Stimulated activated naive CD8-positive, alpha-beta T cell treated with anti-CD3 and anti-CD28 coated beads, Interleukin-15, amount 100 ng/mL, for 72 hours (primary cell): ENCODE measurements at regions not wholly inside any gene's neighbourhood (a gene's known extent, or its start where the extent isn't known, plus 50 kb on each side); places are given as distances from the start of the nearest gene placed in this dataset.

Source experiments
- ATAC-seq: fragments of 150-1000 bp; cut with Tn5 transposase; 2 replicates; pipeline ENCODE4 v1.10.0; 2021; ENCODE audit warnings: mild to moderate bottlenecking, moderate library complexity
- DNase-seq, 2 donors: peaks; one replicate each; pipeline ENCODE4 v3.0.0; 2021 to 2022
- H3K27ac Mint-ChIP-seq, 2 donors: one replicate each; pipeline ENCODE4 v1.8.0; 2022; ENCODE audit warnings: mild to moderate bottlenecking in 2 of 2, mixed read lengths in 2 of 2, moderate library complexity in 2 of 2
- H3K27me3 Mint-ChIP-seq: one replicate; pipeline ENCODE4 v1.8.0; 2022; ENCODE audit warnings: mixed read lengths
- H3K4me1 Mint-ChIP-seq: one replicate; pipeline ENCODE4 v1.8.0; 2022; ENCODE audit warnings: mild to moderate bottlenecking, mixed read lengths
- H3K4me3 Mint-ChIP-seq, 2 donors: one replicate each; pipeline ENCODE4 v1.8.0; 2022; ENCODE audit warnings: mild to moderate bottlenecking in 2 of 2, mixed read lengths in 2 of 2, moderate library complexity in 1 of 2
- H3K9me3 Mint-ChIP-seq, 2 donors: one replicate each; pipeline ENCODE4 v1.8.0; 2022; ENCODE audit warnings: mixed read lengths in 2 of 2

DNA sequence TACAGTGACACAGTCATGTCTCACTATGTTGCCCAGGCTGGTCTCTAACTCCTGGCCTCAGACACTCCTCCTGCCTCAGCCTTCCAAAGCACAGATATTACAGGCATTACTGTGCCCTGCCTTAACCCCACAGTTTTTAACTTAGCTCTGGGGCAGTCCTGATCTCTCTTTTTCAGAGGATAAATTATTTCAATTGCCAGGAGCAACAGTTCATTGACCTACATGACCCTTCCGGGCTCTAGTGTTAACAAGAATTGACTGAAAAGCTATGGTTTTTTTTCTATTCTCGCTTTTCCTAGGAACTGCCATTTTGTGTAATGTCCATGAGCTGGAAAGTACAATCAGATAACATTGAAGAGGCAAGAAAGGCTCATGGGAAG is 92.8 kb downstream of the HNRNPLL start:
- no peak for DNase-seq
- Mint-ChIP-seq H3K27me3 (no peaks in the 10 kb centered on the region), H3K27ac (no peak overlapping the region), H3K4me3 (no peak overlapping the region), H3K4me1 (peaks cover 6% of the 10 kb centered on the region), H3K9me3 (peaks cover 0 to 11% of the 10 kb centered on the region in 2 donors)
- no peak for ATAC-seq

GRCh38 chr2:38509314-38509946 is 93.3 kb downstream of the HNRNPLL start:
- no peak overlapping the region for H3K27ac Mint-ChIP-seq
- ATAC-seq (no peak), DNase-seq (no peak)
- H3K4me1 Mint-ChIP-seq, result peaks cover 6% of the 10 kb centered on the region
- H3K9me3 Mint-ChIP-seq, result peaks cover 0 to 11% of the 10 kb centered on the region in 2 donors
- H3K27me3 Mint-ChIP-seq, result no peaks in the 10 kb centered on the region
- H3K4me3 Mint-ChIP-seq, result no peak overlapping the region

DNA sequence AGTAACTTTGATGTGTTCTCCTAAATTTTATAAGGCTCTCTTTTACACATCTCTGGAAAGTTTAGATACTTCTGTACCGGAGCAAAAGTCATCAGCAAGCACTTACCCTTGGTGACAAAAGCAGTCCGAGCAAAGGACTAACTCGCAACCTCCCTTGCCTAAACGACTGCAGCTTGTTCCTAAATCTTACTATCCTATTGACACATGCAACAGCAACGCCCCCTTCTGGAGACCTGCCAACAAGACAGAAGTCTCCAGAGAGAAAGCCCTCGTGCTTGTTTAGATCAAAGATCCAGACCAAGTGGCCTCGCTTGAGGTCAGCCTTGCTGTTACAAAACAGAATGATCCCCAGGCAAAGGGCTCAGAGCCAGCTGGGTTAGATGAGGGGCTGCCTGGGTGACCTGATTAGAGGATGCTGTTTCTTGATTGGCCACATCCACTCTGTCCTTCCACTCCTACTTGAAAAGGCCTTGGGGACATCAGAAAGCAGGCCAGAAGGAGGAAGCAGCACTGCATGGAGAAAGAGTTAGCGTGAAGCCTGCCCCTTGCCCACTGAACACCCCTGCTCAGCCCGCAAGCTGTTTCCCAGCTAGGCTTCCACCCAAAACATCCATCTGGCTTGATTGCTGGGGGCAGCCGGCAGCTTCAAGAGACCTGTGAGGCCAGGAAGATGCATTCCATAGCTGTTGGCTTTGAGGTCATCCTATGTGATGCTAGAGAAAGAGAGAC is 94.3 kb downstream of the HNRNPLL start:
- Mint-ChIP-seq H3K4me3 (no peak overlapping the region), H3K9me3 (peaks cover 0 to 11% of the 10 kb centered on the region in 2 donors), H3K27ac (no peak overlapping the region), H3K27me3 (no peaks in the 10 kb centered on the region), H3K4me1 (peaks cover 6% of the 10 kb centered on the region)
- DNase-seq, result peak; percentile 71 to 76
- ATAC-seq, result peak; percentile 83

GRCh38 chr2:38507712-38508111 is 95.0 kb downstream of the HNRNPLL start:
- Mint-ChIP-seq H3K4me1 (peaks cover 6% of the 10 kb centered on the region), H3K27me3 (no peaks in the 10 kb centered on the region), H3K9me3 (peaks cover under 1 to 13% of the 10 kb centered on the region in 2 donors), H3K27ac (no peak overlapping the region), H3K4me3 (no peak overlapping the region)
- ATAC-seq (no peak), DNase-seq (no peak)

- no peaks in the 10 kb centered on the region for H3K27me3 Mint-ChIP-seq
- no peak overlapping the region for H3K4me3 Mint-ChIP-seq
- no peak overlapping the region for H3K27ac Mint-ChIP-seq
- H3K9me3 Mint-ChIP-seq, result peaks cover 4 to 26% of the 10 kb centered on the region in 2 donors
- H3K4me1 Mint-ChIP-seq, result peaks cover 6% of the 10 kb centered on the region
- DNase-seq (no peak), ATAC-seq (no peak)
Measured at GRCh38 chr2:38505779-38506178, 96.9 kb downstream of the HNRNPLL start.

DNA sequence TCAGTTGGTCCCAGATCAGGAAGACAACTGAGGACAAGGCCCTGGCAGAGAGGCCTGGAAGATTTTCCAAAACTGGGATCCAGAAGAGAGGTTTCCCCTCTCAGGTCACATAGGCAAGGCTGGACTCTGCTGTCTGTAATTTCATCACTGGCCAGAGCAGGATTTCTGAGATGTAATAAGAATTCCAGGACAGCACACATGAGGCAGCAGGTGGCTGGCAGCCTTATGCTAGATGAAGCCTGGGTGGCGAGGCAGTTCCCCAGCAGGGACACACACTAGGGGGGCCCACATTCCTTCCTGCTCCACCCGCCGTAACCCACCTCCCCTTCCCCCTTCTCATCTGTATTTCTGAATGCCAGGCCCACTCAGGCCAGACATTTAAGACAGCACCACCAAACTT is 98.6 kb downstream of the HNRNPLL start:
- no peak for DNase-seq
- H3K27ac Mint-ChIP-seq, result no peak overlapping the region
- H3K4me1 Mint-ChIP-seq, result peaks cover 6% of the 10 kb centered on the region
- H3K27me3 Mint-ChIP-seq, result no peaks in the 10 kb centered on the region
- H3K9me3 Mint-ChIP-seq, result peaks cover 4 to 26% of the 10 kb centered on the region in 2 donors
- no peak for ATAC-seq
- no peak overlapping the region for H3K4me3 Mint-ChIP-seq

GRCh38 chr2:38502107-38502506 is 100.6 kb downstream of the HNRNPLL start:
- Mint-ChIP-seq H3K27me3 (no peaks in the 10 kb centered on the region), H3K4me3 (no peak overlapping the region), H3K27ac (no peak overlapping the region), H3K9me3 (peaks cover 4 to 26% of the 10 kb centered on the region in 2 donors), H3K4me1 (peaks cover 5% of the 10 kb centered on the region)
- no peak for ATAC-seq
- DNase-seq, result no peak

DNA sequence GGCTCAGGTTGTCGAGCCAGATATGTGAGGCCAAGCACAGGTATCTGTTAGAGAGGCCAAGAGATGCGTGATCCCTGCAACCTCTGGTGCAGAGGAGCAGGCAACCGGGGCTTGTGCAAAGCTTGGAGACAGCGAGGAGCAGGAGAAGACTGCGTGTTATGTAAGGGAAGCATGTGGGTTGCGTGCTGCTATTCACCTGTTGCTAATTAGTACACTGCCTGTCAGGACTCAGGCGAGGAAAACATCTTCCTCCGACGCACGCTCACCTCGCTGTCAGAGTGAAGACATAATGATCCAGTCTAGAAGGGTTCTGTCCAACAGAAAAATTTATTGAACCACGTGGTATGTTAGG is 102.5 kb downstream of the HNRNPLL start:
- Mint-ChIP-seq H3K4me3 (no peak overlapping the region), H3K27ac (no peak overlapping the region), H3K4me1 (peaks cover 5% of the 10 kb centered on the region), H3K27me3 (no peaks in the 10 kb centered on the region), H3K9me3 (peaks cover 4 to 15% of the 10 kb centered on the region in 2 donors)
- DNase-seq (no peak), ATAC-seq (no peak)

DNA sequence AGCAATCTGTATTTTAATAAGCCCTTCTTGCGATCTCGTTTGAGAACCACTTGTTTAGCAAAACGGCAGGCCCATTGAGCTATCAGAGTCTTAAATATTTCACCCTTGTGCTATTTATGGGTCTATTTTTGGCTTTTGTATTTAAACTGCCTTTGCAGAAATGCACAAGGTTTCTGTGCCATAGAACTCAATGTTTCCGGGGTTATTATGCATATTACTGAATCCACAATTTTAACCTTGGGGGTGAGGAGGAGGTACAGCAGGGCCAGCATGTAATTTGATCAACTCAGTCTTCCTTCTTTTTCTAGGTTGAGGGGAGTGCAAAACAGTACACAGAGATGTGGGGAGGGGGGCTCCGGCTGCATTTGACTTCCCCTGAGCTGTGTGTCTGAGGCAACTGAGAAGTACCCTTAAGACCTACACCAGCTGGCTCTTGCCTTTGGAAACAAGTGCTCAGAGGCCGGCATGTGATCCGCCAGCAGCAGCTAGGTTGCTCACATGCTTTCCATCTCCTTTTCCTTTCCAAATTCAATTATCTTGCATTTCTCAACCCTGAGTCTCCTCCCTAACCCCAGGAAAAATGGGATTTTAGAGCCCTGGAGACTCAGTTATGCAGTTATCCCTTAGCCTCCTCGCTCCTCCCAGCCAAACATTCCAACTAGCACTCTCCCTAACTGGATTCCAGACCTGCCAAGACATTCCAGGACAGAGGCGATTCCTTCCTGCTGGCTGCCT is 103.0 kb downstream of the HNRNPLL start:
- Mint-ChIP-seq H3K4me3 (no peak overlapping the region), H3K27ac (no peak overlapping the region), H3K4me1 (peaks cover 5% of the 10 kb centered on the region), H3K9me3 (peaks cover 4 to 15% of the 10 kb centered on the region in 2 donors), H3K27me3 (no peaks in the 10 kb centered on the region)
- DNase-seq (no peak), ATAC-seq (no peak)

GRCh38 chr2:38498045-38498481 is 104.7 kb downstream of the HNRNPLL start:
- Mint-ChIP-seq H3K27me3 (no peaks in the 10 kb centered on the region), H3K4me1 (peaks cover 5% of the 10 kb centered on the region), H3K9me3 (peaks cover 4 to 15% of the 10 kb centered on the region in 2 donors), H3K4me3 (no peak overlapping the region), H3K27ac (no peak overlapping the region)
- ATAC-seq, result no peak
- DNase-seq, result no peak

DNA sequence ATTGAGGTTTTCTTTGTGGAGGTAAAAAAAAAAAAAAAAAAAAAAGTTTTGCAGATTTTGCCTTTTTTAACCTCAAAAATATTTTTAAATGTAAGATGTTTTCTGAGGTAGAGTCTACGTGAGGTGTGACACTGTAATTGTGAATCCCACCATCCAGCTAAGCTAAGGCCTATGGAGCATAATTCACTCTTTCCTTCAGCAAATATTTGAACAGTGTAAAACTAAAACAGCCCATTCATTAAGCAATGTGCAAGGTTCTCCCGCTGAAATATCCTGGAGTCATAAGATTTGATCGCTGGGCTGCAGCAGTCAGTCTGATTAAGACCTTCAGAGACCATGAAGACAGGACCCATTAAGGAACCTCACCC is 105.1 kb downstream of the HNRNPLL start:
- ATAC-seq (no peak), DNase-seq (no peak)
- H3K4me3 Mint-ChIP-seq, result no peak overlapping the region
- H3K4me1 Mint-ChIP-seq, result peaks cover 5% of the 10 kb centered on the region
- no peaks in the 10 kb centered on the region for H3K27me3 Mint-ChIP-seq
- H3K27ac Mint-ChIP-seq, result no peak overlapping the region
- peaks cover 3 to 12% of the 10 kb centered on the region in 2 donors for H3K9me3 Mint-ChIP-seq

DNA sequence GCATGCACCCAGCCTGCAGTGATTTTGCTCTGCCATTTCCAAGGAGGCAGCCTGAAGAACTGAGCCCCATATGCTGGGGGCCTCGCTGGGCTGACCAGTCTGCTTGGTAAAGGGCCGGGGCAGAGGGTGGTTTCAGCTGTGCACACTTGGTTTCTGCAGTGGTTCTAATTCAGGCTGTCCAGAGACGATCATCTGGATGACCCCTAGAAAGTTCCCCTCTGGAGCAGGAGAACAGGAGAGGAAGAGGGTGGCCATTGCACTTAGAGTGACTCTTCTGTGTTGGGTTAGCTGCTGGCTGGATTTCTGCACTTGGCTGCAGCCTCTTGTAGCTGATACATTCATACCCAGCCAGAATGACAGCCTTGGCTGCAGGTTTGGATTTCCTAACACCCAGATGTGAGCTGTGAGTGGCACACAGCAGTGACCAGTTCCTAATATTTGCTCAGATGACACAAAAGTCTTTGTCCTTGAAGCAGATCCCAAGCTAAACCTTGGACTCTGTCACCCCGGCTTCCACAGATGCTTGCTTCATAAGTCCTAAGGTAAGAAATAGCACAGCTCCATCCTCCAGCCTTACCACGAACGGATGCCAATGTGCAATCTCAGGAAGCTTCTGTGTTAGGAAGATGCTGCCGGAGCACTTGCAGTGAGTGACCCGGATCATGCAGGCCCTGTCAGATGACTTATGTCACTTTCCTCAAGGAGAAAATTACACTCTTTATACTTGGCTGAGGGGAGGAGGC is 105.6 kb downstream of the HNRNPLL start:
- no peak overlapping the region for H3K4me3 Mint-ChIP-seq
- H3K4me1 Mint-ChIP-seq, result peaks cover 5% of the 10 kb centered on the region
- ATAC-seq (no peak), DNase-seq (no peak)
- peaks cover 0 to 7% of the 10 kb centered on the region in 2 donors for H3K9me3 Mint-ChIP-seq
- H3K27me3 Mint-ChIP-seq, result no peaks in the 10 kb centered on the region
- no peak overlapping the region for H3K27ac Mint-ChIP-seq

DNA sequence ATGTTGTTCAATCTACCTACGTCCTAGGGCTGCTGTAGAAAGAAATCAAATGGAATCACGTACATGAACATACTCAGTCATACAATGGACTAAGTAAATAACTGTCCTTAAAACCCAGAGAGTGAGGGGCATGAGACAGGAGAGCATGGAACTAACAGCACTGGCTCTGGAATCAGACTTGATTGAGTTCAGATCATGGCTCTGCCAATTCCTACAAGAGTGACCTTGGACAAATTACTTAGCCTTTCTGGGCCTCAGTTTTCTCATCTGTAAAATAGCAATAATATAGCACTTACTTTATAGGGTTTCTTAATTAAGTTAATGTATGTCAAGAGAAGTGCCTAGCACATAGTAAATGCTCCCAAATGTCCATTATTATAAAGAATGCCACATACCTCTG is 106.8 kb downstream of the HNRNPLL start:
- no peak overlapping the region for H3K27ac Mint-ChIP-seq
- no peak overlapping the region for H3K4me3 Mint-ChIP-seq
- H3K4me1 Mint-ChIP-seq, result peaks cover 5% of the 10 kb centered on the region
- no peaks in the 10 kb centered on the region for H3K9me3 Mint-ChIP-seq
- H3K27me3 Mint-ChIP-seq, result no peaks in the 10 kb centered on the region
- no peak for ATAC-seq
- DNase-seq, result no peak

GRCh38 chr2:38494394-38494793 is 108.3 kb downstream of the HNRNPLL start:
- Mint-ChIP-seq H3K9me3 (no peaks in the 10 kb centered on the region), H3K27ac (no peak overlapping the region), H3K4me1 (peaks cover 5% of the 10 kb centered on the region), H3K27me3 (no peaks in the 10 kb centered on the region), H3K4me3 (no peak overlapping the region)
- no peak for DNase-seq
- ATAC-seq, result no peak

- no peak for DNase-seq
- H3K27ac Mint-ChIP-seq, result no peak overlapping the region
- H3K9me3 Mint-ChIP-seq, result no peaks in the 10 kb centered on the region
- ATAC-seq, result no peak
- no peaks in the 10 kb centered on the region for H3K4me1 Mint-ChIP-seq
- no peaks in the 10 kb centered on the region for H3K27me3 Mint-ChIP-seq
- H3K4me3 Mint-ChIP-seq, result no peak overlapping the region
Measured at GRCh38 chr2:38492042-38492615, 110.6 kb downstream of the HNRNPLL start.
